H9 (cell line): ENCODE measurements at regions not wholly inside any gene's neighbourhood (a gene's known extent, or its start where the extent isn't known, plus 50 kb on each side); places are given as distances from the start of the nearest gene placed in this dataset.

Source experiments
- DNase-seq: peaks from one replicate; pipeline ENCODE4 v3.0.0-alpha.2; 2017
- H2AFZ ChIP-seq: one replicate; pipeline ENCODE4 v1.6.1; 2013; ENCODE audit warnings: mild to moderate bottlenecking, low read length, control low read depth, moderate library complexity
- H2AK5ac ChIP-seq: 2 replicates; pipeline ENCODE4 v1.6.1; 2013; ENCODE audit warnings: low read length, control low read depth, mixed read lengths; ENCODE audit not compliant: insufficient read length
- H2BK120ac ChIP-seq: one replicate; pipeline ENCODE4 v1.6.1; 2013; ENCODE audit warnings: low read depth, mild to moderate bottlenecking, low read length, control low read depth, inconsistent platforms; ENCODE audit not compliant: poor library complexity, severe bottlenecking
- H2BK12ac ChIP-seq: 2 replicates; pipeline ENCODE4 v1.6.1; 2013; ENCODE audit warnings: low read length, control low read depth, mixed read lengths, low read depth; ENCODE audit not compliant: insufficient read length
- H2BK15ac ChIP-seq: 2 replicates; pipeline ENCODE4 v1.6.1; 2013; ENCODE audit warnings: low read depth, low read length, control low read depth
- H2BK20ac ChIP-seq: one replicate; pipeline ENCODE4 v1.6.1; 2013; ENCODE audit warnings: low read depth, mild to moderate bottlenecking, low read length, control low read depth, inconsistent platforms; ENCODE audit not compliant: poor library complexity, severe bottlenecking
- H2BK5ac ChIP-seq: 2 replicates; pipeline ENCODE4 v1.6.1; 2013; ENCODE audit warnings: low read length, control low read depth, mixed read lengths; ENCODE audit not compliant: insufficient read length
- H3K14ac ChIP-seq: 2 replicates; pipeline ENCODE4 v1.6.1; 2013; ENCODE audit warnings: low read length, control low read depth; ENCODE audit not compliant: insufficient read depth
- H3K18ac ChIP-seq: 2 replicates; pipeline ENCODE4 v1.6.1; 2013; ENCODE audit warnings: low read depth, mild to moderate bottlenecking, mixed read lengths, low read length, control low read depth; ENCODE audit not compliant: insufficient read length
- H3K23ac ChIP-seq: 2 replicates; pipeline ENCODE4 v1.6.1; 2013; ENCODE audit warnings: low read length, control low read depth, mixed read lengths, low read depth; ENCODE audit not compliant: insufficient read length
- H3K23me2 ChIP-seq: 2 replicates; pipeline ENCODE4 v1.6.1; 2013; ENCODE audit warnings: low read depth, mild to moderate bottlenecking, mixed read lengths, low read length, control low read depth; ENCODE audit not compliant: insufficient read length, poor library complexity, severe bottlenecking
- H3K27ac ChIP-seq: 2 replicates; pipeline ENCODE4 v1.5.1; 2013; ENCODE audit warnings: low read length, control low read depth, mixed read lengths, low read depth; ENCODE audit not compliant: insufficient read length
- H3K27me3 ChIP-seq: 2 replicates; pipeline ENCODE4 v1.6.1; 2013; ENCODE audit warnings: low read length, control low read depth, inconsistent platforms; ENCODE audit not compliant: insufficient read depth
- H3K4ac ChIP-seq: 2 replicates; pipeline ENCODE4 v1.6.1; 2013; ENCODE audit warnings: low read depth, mild to moderate bottlenecking, control low read depth, inconsistent platforms, low read length, moderate library complexity
- H3K4me1 ChIP-seq: 2 replicates; pipeline ENCODE4 v1.6.1; 2013; ENCODE audit warnings: low read length, control low read depth, inconsistent platforms; ENCODE audit not compliant: insufficient read depth
- H3K4me2 ChIP-seq: 2 replicates; pipeline ENCODE4 v1.6.1; 2013; ENCODE audit warnings: low read length, control low read depth, mixed read lengths; ENCODE audit not compliant: insufficient read length, insufficient read depth
- H3K56ac ChIP-seq: 2 replicates; pipeline ENCODE4 v1.6.1; 2013; ENCODE audit warnings: low read depth, mild to moderate bottlenecking, mixed read lengths, low read length, control low read depth; ENCODE audit not compliant: insufficient read length
- H3K79me1 ChIP-seq: 2 replicates; pipeline ENCODE4 v1.6.1; 2013; ENCODE audit warnings: low read depth, mild to moderate bottlenecking, moderate library complexity, low read length, control low read depth, inconsistent platforms; ENCODE audit not compliant: insufficient read depth, poor library complexity, severe bottlenecking
- H3K79me2 ChIP-seq: 2 replicates; pipeline ENCODE4 v1.6.1; 2013; ENCODE audit warnings: low read length, control low read depth, inconsistent platforms; ENCODE audit not compliant: insufficient read depth
- H3K9ac ChIP-seq: 2 replicates; pipeline ENCODE4 v1.6.1; 2013; ENCODE audit warnings: low read length, control low read depth, mixed read lengths; ENCODE audit not compliant: insufficient read length; ENCODE audit errors: extremely low read depth
- H3K9me3 ChIP-seq: one replicate; pipeline ENCODE4 v1.6.1; 2013; ENCODE audit warnings: low read depth, low read length, inconsistent platforms; ENCODE audit not compliant: control insufficient read depth
- H3T11ph ChIP-seq: one replicate; pipeline ENCODE4 v1.6.1; 2013; ENCODE audit warnings: mild to moderate bottlenecking, low read length, control low read depth, inconsistent platforms
- H4K20me1 ChIP-seq: one replicate; pipeline ENCODE4 v1.6.1; 2013; ENCODE audit not compliant: control insufficient read depth, insufficient read length, insufficient read depth
- H4K5ac ChIP-seq: 2 replicates; pipeline ENCODE4 v1.6.1; 2013; ENCODE audit warnings: low read depth, mild to moderate bottlenecking, mixed read lengths, low read length, control low read depth; ENCODE audit not compliant: insufficient read length
- H4K8ac ChIP-seq: replicated peaks from 2 replicates; pipeline ENCODE4 v1.6.1; 2013; ENCODE audit warnings: low read length, control low read depth, mixed read lengths, low read depth; ENCODE audit not compliant: insufficient read length
- H4K91ac ChIP-seq: 2 replicates; pipeline ENCODE4 v1.6.1; 2013; ENCODE audit warnings: low read depth, mild to moderate bottlenecking, moderate library complexity, mixed read lengths, low read length, control low read depth; ENCODE audit not compliant: insufficient read length
- H3K27ac Mint-ChIP-seq, 3 experiments: 2 replicates in 2 of 3; 3 replicates in 1 of 3; pipeline ENCODE4 v1.8.0; 2020 to 2021; ENCODE audit warnings: mixed read lengths in 3 of 3, mild to moderate bottlenecking in 1 of 3, moderate library complexity in 1 of 3
- H3K27me3 Mint-ChIP-seq: 2 replicates; pipeline ENCODE4 v1.8.0; 2021; ENCODE audit warnings: low read depth, mild to moderate bottlenecking, moderate library complexity, mixed read lengths
- H3K36me3 Mint-ChIP-seq, 3 experiments: 2 replicates in 2 of 3; 3 replicates in 1 of 3; pipeline ENCODE4 v1.8.0; 2020 to 2021; ENCODE audit warnings: low read depth in 3 of 3, mixed read lengths in 3 of 3; ENCODE audit not compliant: insufficient read depth in 1 of 3
- H3K4me1 Mint-ChIP-seq, 2 experiments: 2 replicates each; pipeline ENCODE4 v1.8.0; 2020; ENCODE audit warnings: mixed read lengths in 2 of 2
- H3K4me3 Mint-ChIP-seq, 2 experiments: 2 replicates in 1 of 2; 3 replicates in 1 of 2; pipeline ENCODE4 v1.8.0; 2020 to 2021; ENCODE audit warnings: mild to moderate bottlenecking in 2 of 2, mixed read lengths in 2 of 2, moderate library complexity in 1 of 2
- H3K9me3 Mint-ChIP-seq, 2 experiments: 2 replicates in 1 of 2; 3 replicates in 1 of 2; pipeline ENCODE4 v1.8.0; 2020; ENCODE audit warnings: mild to moderate bottlenecking in 2 of 2, mixed read lengths in 2 of 2, moderate library complexity in 1 of 2
- CTCF ChIP-seq: fragments of 200-600 bp; sonication (generic); conservative IDR thresholded peaks from 3 replicates; pipeline ENCODE4 v1.8.0; 2021; ENCODE audit warnings: antibody characterized with exemption, mild to moderate bottlenecking
- WGBS: extraction: QIAGEN DNeasy Blood & Tissue Kit; methylation state at CpG from one replicate; pipeline ENCODE4 v1.1.7; 2013; ENCODE audit warnings: missing lambda C conversion rate, low lambda C conversion rate, mixed read lengths; ENCODE audit not compliant: insufficient read length; ENCODE audit errors: extremely low coverage; 5-methylcytosine and 5-hydroxymethylcytosine counted together

DNA sequence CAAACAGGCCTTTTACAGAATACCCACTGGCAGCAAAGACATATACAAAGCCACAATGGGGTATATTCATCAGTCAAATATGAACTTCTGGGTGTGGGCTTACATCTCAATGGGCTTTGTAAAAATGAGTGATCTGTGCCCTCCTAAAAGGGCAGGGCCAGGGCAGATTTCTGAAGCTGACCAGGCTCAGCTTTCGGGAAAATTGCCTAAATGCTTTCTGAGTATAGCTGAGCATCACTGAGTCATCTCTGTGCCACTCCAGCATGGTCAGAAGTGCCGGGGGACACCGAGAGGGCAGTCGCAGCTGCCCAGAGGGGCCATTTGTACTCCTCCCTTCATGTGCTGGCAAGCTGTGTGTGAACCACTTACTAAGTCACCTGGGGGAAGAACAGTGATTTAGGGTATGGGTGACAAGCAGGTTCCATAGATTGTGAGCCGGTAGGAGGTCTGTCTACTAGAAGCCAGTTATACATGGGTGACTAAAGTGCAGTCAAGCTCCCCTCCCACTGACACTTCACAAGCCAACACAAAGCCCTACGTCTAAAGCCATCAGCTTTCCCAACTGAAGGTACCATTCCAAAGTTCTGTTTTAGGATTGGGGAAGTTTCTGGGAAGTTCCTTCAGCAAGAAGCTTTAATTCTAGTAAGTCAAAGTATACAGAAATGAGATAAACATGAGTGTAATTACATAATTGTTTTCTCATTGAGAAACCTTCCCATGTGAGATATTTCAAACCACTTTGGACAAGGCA, 147.6 kb upstream of the TAB2 start:
- no peak overlapping the region for H2BK120ac ChIP-seq
- no peak overlapping the region for H3T11ph ChIP-seq
- Mint-ChIP-seq H3K27ac (no peak overlapping the region), H3K36me3 (no peaks in the 10 kb centered on the region), H3K27me3 (peaks cover 4% of the 10 kb centered on the region), H3K4me3 (no peak overlapping the region), H3K4me1 (peaks cover 2% of the 10 kb centered on the region in 2 experiments; a peak in 2 of 4 replicates), H3K9me3 (no peaks in the 10 kb centered on the region; a peak in 1 of 5 replicates)
- no peak overlapping the region for H2BK20ac ChIP-seq
- H4K8ac ChIP-seq: no peak overlapping the region
- no peak overlapping the region for H3K23ac ChIP-seq
- H3K14ac ChIP-seq: no peak overlapping the region
- H3K23me2 ChIP-seq: no peaks in the 10 kb centered on the region
- no peaks in the 10 kb centered on the region for H3K79me1 ChIP-seq
- H3K4ac ChIP-seq: no peak overlapping the region
- no peaks in the 10 kb centered on the region for H3K4me1 ChIP-seq
- no CpG with 5 or more reads among the region's 6 CpGs for WGBS
- no peak overlapping the region for H3K18ac ChIP-seq
- no peak overlapping the region for H2BK5ac ChIP-seq
- no peak overlapping the region for H3K56ac ChIP-seq
- DNase-seq: no peak
- H3K79me2 ChIP-seq: no peaks in the 10 kb centered on the region
- H2AFZ ChIP-seq: no peak overlapping the region
- H2BK15ac ChIP-seq: no peak overlapping the region
- no peak overlapping the region for H4K5ac ChIP-seq
- no peak for TF ChIP-seq CTCF
- H3K27me3 ChIP-seq: no peaks in the 10 kb centered on the region
- H2AK5ac ChIP-seq: no peak overlapping the region
- H3K4me2 ChIP-seq: no peak overlapping the region
- H2BK12ac ChIP-seq: no peak overlapping the region
- no peaks in the 10 kb centered on the region for H4K20me1 ChIP-seq
- no peak overlapping the region for H3K9ac ChIP-seq
- no peaks in the 10 kb centered on the region for H3K9me3 ChIP-seq
- no peak overlapping the region for H3K27ac ChIP-seq
- no peak overlapping the region for H4K91ac ChIP-seq
